Thyroid gland (tissue), 4 donors: ENCODE measurements at regions not wholly inside any gene's neighbourhood (a gene's known extent, or its start where the extent isn't known, plus 50 kb on each side); places are given as distances from the start of the nearest gene placed in this dataset.

Source experiments
- DNase-seq, 2 donors: peaks; one replicate each; pipeline ENCODE4 v3.0.0-alpha.2; 2019
- H3K27ac ChIP-seq, 3 donors: fragments of 200-600 bp; sonication (generic); 1 replicate in 2 of 3; 2 replicates in 1 of 3; pipeline ENCODE4 v1.5.1; 2016 to 2019; ENCODE audit warnings: mild to moderate bottlenecking in 1 of 3, moderate library complexity in 1 of 3
- H3K27me3 ChIP-seq: fragments of 200-600 bp; sonication (generic); one replicate; pipeline ENCODE4 v1.5.1; 2019
- H3K36me3 ChIP-seq, 2 donors: fragments of 200-600 bp; sonication (generic); one replicate each; pipeline ENCODE4 v1.5.1; 2016 to 2019
- H3K4me1 ChIP-seq, 2 donors: fragments of 200-600 bp; sonication (generic); one replicate each; pipeline ENCODE4 v1.5.1; 2017 to 2019
- H3K4me3 ChIP-seq, 3 donors: fragments of 200-600 bp; sonication (generic); replicated peaks in 1 of 3; 1 replicate in 2 of 3; 2 replicates in 1 of 3; pipeline ENCODE4 v1.5.1; 2016; ENCODE audit warnings: mild to moderate bottlenecking in 1 of 3
- H3K9me3 ChIP-seq: fragments of 200-600 bp; sonication (generic); one replicate; pipeline ENCODE4 v1.5.1; 2017
- CTCF ChIP-seq, 6 experiments: fragments of 200-600 bp in 3 of 6; fragments of 450-650 bp in 3 of 6; sonication (generic) in 3 of 6; IDR thresholded peaks; one replicate each; pipeline ENCODE4 v1.5.1; 2016 to 2019; ENCODE audit warnings: antibody characterized with exemption in 6 of 6, mild to moderate bottlenecking in 2 of 6, inconsistent platforms in 1 of 6, moderate library complexity in 1 of 6
- POLR2A ChIP-seq, 2 donors: fragments of 450-650 bp; IDR thresholded peaks; one replicate each; pipeline ENCODE4 v1.6.1; 2017; ENCODE audit warnings: antibody characterized with exemption in 2 of 2, mild to moderate bottlenecking in 2 of 2, moderate library complexity in 1 of 2
- WGBS, 2 donors: methylation state at CpG; one replicate each; pipeline ENCODE4 v1.1.5; 2017; 5-methylcytosine and 5-hydroxymethylcytosine counted together
- intact Hi-C: fragments of 100-400 bp; cut with DNase I; formaldehyde crosslinking; loops from one replicate; pipeline ENCODE4 v1.15.1; 2023

DNA sequence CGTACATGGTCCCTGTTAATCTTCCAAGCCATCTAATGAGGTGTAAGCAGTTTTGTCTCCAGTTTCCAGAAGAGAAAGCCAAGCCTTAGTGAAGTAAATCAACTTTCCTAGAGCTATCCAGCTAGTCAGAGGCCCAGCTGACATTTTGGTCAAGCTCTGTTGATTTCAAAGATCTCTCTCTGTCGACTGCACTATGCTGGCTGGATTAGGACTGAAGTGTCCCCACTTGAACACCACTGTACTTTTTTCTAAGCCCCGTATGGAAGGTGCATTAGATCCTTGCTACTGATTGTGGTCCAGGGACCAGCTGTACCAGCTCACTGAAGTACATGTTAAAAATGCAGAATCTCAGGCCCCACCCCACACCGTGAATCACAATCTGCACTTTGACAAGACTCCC, 176.5 kb upstream of the NAV2 start:
- H3K27me3 ChIP-seq, result no peaks in the 10 kb centered on the region
- peak; percentile 61 to 66 for DNase-seq
- H3K36me3 ChIP-seq, result no peaks in the 10 kb centered on the region
- intact Hi-C loops, result no loop called here
- peak overlapping the region; percentile 79 to 87 (median 81) for H3K27ac ChIP-seq
- TF ChIP-seq POLR2A (IDR thresholded peaks at IDR 0.05), result no peak
- no peak for TF ChIP-seq CTCF (IDR thresholded peaks at IDR 0.05)
- H3K4me1 ChIP-seq, result peaks cover 25 to 26% of the 10 kb centered on the region in 2 donors
- H3K9me3 ChIP-seq, result no peaks in the 10 kb centered on the region
- no peak overlapping the region for H3K4me3 ChIP-seq
- WGBS, 2 donors, result 32 to 39% methylated on average over 4 of the region's 4 CpGs

DNA sequence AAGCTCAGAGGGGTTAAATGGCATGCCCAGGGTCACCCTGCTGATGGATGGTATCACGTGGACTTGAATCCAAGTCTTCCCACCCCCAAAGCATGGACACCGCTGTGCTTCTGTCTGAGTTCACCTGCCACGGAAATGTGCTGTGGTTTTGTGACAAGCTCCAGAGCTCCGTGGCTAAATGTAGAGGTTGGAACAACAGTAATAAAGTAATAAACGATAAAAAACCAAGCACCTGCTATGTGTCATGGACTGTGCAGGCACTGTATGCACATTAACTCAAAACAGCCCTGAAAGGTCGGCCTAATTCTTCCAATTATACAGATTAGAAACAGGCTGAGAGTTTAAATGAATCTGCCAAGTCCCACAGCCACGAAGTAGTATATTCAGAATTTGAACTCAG, 182.1 kb upstream of the NAV2 start:
- H3K9me3 ChIP-seq, result no peaks in the 10 kb centered on the region
- H3K4me1 ChIP-seq, result peaks cover 16 to 20% of the 10 kb centered on the region in 2 donors
- no peaks in the 10 kb centered on the region for H3K36me3 ChIP-seq
- no peaks in the 10 kb centered on the region for H3K27me3 ChIP-seq
- DNase-seq, result no peak
- H3K4me3 ChIP-seq, result no peak overlapping the region
- TF ChIP-seq CTCF (IDR thresholded peaks at IDR 0.05) (no peak), POLR2A (IDR thresholded peaks at IDR 0.05) (no peak)
- no peak overlapping the region for H3K27ac ChIP-seq
- intact Hi-C loops, result no loop called here
- WGBS, 2 donors, result 92 to 95% methylated on average over 7 of the region's 7 CpGs

- Histone ChIP-seq H3K36me3 (no peaks in the 10 kb centered on the region), H3K4me3 (no peak overlapping the region), H3K9me3 (no peaks in the 10 kb centered on the region), H3K4me1 (peaks cover 31 to 42% of the 10 kb centered on the region in 2 donors), H3K27me3 (no peaks in the 10 kb centered on the region), H3K27ac (peak overlapping the region; percentile 62 to 84 (median 75))
- 60 to 68% methylated on average over 2 of the region's 2 CpGs for WGBS, 2 donors
- TF ChIP-seq CTCF (IDR thresholded peaks at IDR 0.05) (no peak), POLR2A (IDR thresholded peaks at IDR 0.05) (no peak)
- DNase-seq, result no peak
- intact Hi-C loops, result no loop called here
Measured at GRCh38 chr11:19526119-19526518, 186.5 kb upstream of the NAV2 start.

DNA sequence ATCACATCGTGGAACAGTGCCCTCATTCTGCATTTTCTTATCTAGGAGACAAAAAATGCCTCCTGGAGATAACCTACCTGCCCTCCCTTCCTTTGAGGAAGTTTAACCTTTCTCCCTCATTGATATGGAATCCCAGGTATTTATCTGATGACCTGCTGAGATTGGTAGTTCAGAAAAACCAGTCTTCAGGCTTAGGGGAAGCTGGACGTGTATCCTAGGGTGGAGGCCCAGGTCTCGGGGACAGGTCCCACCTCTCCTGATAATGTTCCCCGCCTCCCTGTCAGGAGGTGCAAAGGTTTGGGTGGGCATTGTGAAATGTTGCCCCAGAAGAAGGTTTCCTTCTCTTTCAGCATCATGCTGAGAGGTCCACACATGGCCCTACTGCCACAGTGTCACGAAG, 186.9 kb upstream of the NAV2 start:
- 73 to 83% methylated on average over 5 of the region's 5 CpGs for WGBS, 2 donors
- no peak for DNase-seq
- no peak overlapping the region for H3K4me3 ChIP-seq
- no peaks in the 10 kb centered on the region for H3K27me3 ChIP-seq
- peaks cover 31 to 44% of the 10 kb centered on the region in 2 donors for H3K4me1 ChIP-seq
- H3K9me3 ChIP-seq, result no peaks in the 10 kb centered on the region
- H3K36me3 ChIP-seq, result no peaks in the 10 kb centered on the region
- intact Hi-C loops, result no loop called here
- peak overlapping the region; percentile 62 to 84 (median 75) for H3K27ac ChIP-seq
- TF ChIP-seq POLR2A (IDR thresholded peaks at IDR 0.05) (no peak), CTCF (IDR thresholded peaks at IDR 0.05) (no peak)

GRCh38 chr11:19525276-19525675, 187.4 kb upstream of the NAV2 start:
- intact Hi-C loops, result no loop called here
- Histone ChIP-seq H3K4me1 (peaks cover 35 to 48% of the 10 kb centered on the region in 2 donors), H3K4me3 (no peak overlapping the region), H3K9me3 (no peaks in the 10 kb centered on the region), H3K36me3 (no peaks in the 10 kb centered on the region), H3K27me3 (no peaks in the 10 kb centered on the region), H3K27ac (peak overlapping the region; percentile 62 to 84 (median 75))
- peak; percentile 42 to 43 for DNase-seq
- TF ChIP-seq POLR2A (IDR thresholded peaks at IDR 0.05) (no peak), CTCF (IDR thresholded peaks at IDR 0.05) (no peak)
- 63 to 65% methylated on average over 7 of the region's 7 CpGs for WGBS, 2 donors
